Sigmoid colon (tissue), 4 donors: ENCODE measurements at regions not wholly inside any gene's neighbourhood (a gene's known extent, or its start where the extent isn't known, plus 50 kb on each side); places are given as distances from the start of the nearest gene placed in this dataset.
A peak's percentile ranks its signal among the peaks of the same experiment; 100 is the strongest.

Experiments
- CTCF ChIP-seq, 4 experiments: fragments of 450-650 bp in 3 of 4; fragments of 200-600 bp in 1 of 4; IDR thresholded peaks; one replicate each; pipeline ENCODE4 v1.5.1; 2016 to 2019; ENCODE audit warnings: antibody characterized with exemption in 4 of 4, mild to moderate bottlenecking in 3 of 4, moderate library complexity in 2 of 4
- POLR2A ChIP-seq, 2 donors: fragments of 450-650 bp; IDR thresholded peaks; one replicate each; pipeline ENCODE4 v1.6.1; 2016; ENCODE audit warnings: antibody characterized with exemption in 2 of 2, mild to moderate bottlenecking in 2 of 2, moderate library complexity in 2 of 2
- POLR2AphosphoS5 ChIP-seq, 4 donors: sonication (generic); formaldehyde crosslinking; IDR thresholded peaks; one replicate each; pipeline ENCODE4 v1.6.1; 2017; ENCODE audit warnings: antibody characterized with exemption in 4 of 4

GRCh38 chr15:31442699-31443111 lies 116.1 kb downstream of the KLF13 start:
- TF ChIP-seq POLR2A (IDR thresholded peaks at IDR 0.05) (no peak), POLR2AphosphoS5 (IDR thresholded peaks at IDR 0.05) (peak in 1 of 4 donors; percentile 23), CTCF (IDR thresholded peaks at IDR 0.05) (no peak)
